ENCODE measurements at regions not wholly inside any gene's neighbourhood (a gene's known extent, or its start where the extent isn't known, plus 50 kb on each side); places are given as distances from the start of the nearest gene placed in this dataset.

DNA sequence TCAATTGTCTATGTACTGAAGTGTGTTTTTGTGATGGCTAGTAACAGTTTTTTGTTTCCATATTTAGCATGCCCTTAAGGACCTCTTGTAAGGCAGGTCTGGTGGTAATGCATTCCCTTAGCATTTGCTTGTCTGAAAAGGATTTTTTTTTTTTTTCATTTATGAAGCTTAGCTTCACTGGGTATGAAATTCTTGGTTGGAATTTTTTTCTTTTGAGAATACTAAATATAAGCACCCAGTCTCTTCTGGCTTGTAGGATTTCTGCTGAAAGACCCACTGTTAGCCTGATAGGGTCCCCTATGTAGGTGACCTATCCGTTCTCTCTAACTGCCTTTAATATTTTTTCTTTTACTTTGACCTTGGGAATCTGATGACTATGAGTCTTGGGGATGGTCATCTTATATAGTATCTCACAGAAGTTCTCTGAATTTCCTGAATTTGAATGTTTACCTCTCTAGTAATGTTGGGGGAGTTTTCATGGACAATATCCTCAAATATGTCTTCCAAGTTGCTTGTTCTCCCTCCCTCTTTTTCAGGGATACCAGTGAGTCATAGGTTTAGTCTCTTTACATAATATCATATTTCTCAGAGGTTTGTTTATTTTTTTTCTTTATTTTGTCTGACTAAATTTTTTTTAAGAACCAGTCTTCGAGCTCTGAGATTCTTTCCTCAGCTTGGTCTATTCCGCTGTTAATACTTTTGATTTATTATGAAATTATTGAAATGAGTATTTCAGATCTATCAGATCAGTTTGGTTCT, 157.1 kb upstream of the PGRMC2 start:
- H2BK5ac ChIP-seq (ENCODE audit: low read depth, low read length, poor library complexity, severe bottlenecking): no peak overlapping the region
- H2AK9ac ChIP-seq (replicated peaks; ENCODE audit: low read depth, low read length, poor library complexity): no peak overlapping the region
- no TSS peak for BruUV-seq (replicated peaks)
- H3K9me1 ChIP-seq (ENCODE audit: insufficient read depth, low read length): no peaks in the 10 kb centered on the region
- H2BK120ac ChIP-seq (ENCODE audit: low read depth, low read length): no peak overlapping the region
- intact Hi-C loops (cut with micrococcal nuclease) (no loop called here), in situ Hi-C loops (cut with MboI; ENCODE audit: low sequenced_read_pairs) (no loop called here), dilution Hi-C loops (cut with HindIII; ENCODE audit: low sequenced_read_pairs, unreplicated experiment) (no loop called here)
- no peak overlapping the region for H3K4ac ChIP-seq (ENCODE audit: low read depth, low read length)
- peak; percentile 31 for DNase-seq
- no peak overlapping the region for H3K4me2 ChIP-seq (ENCODE audit: low read depth, low read length)
- ChIA-PET CTCF (no interaction called here), POLR2A (ENCODE audit: unreplicated experiment) (no interaction called here)
- WGBS, 2 experiments (ENCODE audit: extremely low coverage in 2 of 2, insufficient read length in 1 of 2): no CpG with 5 or more reads among the region's 3 CpGs
- no peak overlapping the region for H3K9ac ChIP-seq (ENCODE audit: low read depth, low read length)
- no peak overlapping the region for H2BK20ac ChIP-seq (ENCODE audit: low read depth, low read length)
- H2BK15ac ChIP-seq (ENCODE audit: low read depth, low read length): no peak overlapping the region
- H3K56ac ChIP-seq (ENCODE audit: extremely low read depth, insufficient read depth, low read length): no peak overlapping the region
- H4K20me1 ChIP-seq (ENCODE audit: insufficient read depth, low read length): no peaks in the 10 kb centered on the region
- no peaks in the 10 kb centered on the region for H3K27me3 ChIP-seq (ENCODE audit: control insufficient read depth, insufficient read depth, low read length)
- no peak overlapping the region for H2AFZ ChIP-seq (replicated peaks; ENCODE audit: low read length, poor library complexity)
- no peak overlapping the region for H3K27ac ChIP-seq (ENCODE audit: insufficient read depth, low read length)
- H4K8ac ChIP-seq (ENCODE audit: low read depth in 2 of 2, low read length in 2 of 2): no peak overlapping the region
- no peak overlapping the region for H3K23ac ChIP-seq (ENCODE audit: low read depth, low read length)
- H2AK5ac ChIP-seq (ENCODE audit: low read depth, low read length): no peak overlapping the region
- no peak overlapping the region for H4K5ac ChIP-seq (ENCODE audit: low read depth, low read length)
- no peak for TF ChIP-seq RAD21 (IDR thresholded peaks at IDR 0.05; ENCODE audit: low read length)
- TF ChIP-seq, protein P1, sequence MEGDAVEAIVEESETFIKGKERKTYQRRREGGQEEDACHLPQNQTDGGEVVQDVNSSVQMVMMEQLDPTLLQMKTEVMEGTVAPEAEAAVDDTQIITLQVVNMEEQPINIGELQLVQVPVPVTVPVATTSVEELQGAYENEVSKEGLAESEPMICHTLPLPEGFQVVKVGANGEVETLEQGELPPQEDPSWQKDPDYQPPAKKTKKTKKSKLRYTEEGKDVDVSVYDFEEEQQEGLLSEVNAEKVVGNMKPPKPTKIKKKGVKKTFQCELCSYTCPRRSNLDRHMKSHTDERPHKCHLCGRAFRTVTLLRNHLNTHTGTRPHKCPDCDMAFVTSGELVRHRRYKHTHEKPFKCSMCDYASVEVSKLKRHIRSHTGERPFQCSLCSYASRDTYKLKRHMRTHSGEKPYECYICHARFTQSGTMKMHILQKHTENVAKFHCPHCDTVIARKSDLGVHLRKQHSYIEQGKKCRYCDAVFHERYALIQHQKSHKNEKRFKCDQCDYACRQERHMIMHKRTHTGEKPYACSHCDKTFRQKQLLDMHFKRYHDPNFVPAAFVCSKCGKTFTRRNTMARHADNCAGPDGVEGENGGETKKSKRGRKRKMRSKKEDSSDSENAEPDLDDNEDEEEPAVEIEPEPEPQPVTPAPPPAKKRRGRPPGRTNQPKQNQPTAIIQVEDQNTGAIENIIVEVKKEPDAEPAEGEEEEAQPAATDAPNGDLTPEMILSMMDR (conservative IDR thresholded peaks at IDR 0.05; ENCODE audit: low read depth, low read length): no peak
- TF ChIP-seq MXI1 (IDR thresholded peaks at IDR 0.05; ENCODE audit: borderline replicate concordance, low read depth, low read length): no peak
- TF ChIP-seq NFE2L2 (IDR thresholded peaks at IDR 0.05; ENCODE audit: low read depth, low read length): no peak
- no peak for TF ChIP-seq MAFK (IDR thresholded peaks at IDR 0.05; ENCODE audit: low read depth, low read length)
- TF ChIP-seq RCOR1 (IDR thresholded peaks at IDR 0.05; ENCODE audit: insufficient replicate concordance, low read length): no peak
- H3K18ac ChIP-seq (ENCODE audit: low read depth, low read length): no peak overlapping the region
- no peaks in the 10 kb centered on the region for H3K79me1 ChIP-seq (ENCODE audit: low read depth in 1 of 2, low read length in 2 of 2)
- H3K9me3 ChIP-seq (ENCODE audit: control insufficient read depth, insufficient read depth, low read length): peaks cover 14% of the 10 kb centered on the region
- H3K4me3 ChIP-seq (ENCODE audit: insufficient read depth, low read depth, low read length): no peak overlapping the region
- H3K4me1 ChIP-seq (ENCODE audit: control insufficient read depth, insufficient read depth, low read length): no peaks in the 10 kb centered on the region
- ATAC-seq (ENCODE audit: low read depth): no peak
- no peak overlapping the region for H4K91ac ChIP-seq (ENCODE audit: insufficient read depth, low read depth, low read length)
- no peaks in the 10 kb centered on the region for H3K36me3 ChIP-seq (ENCODE audit: control insufficient read depth, insufficient read depth, low read length)
- H3K14ac ChIP-seq (replicated peaks; ENCODE audit: low read depth, low read length): no peak overlapping the region

All from IMR-90 (cell line).